Stimulated activated naive CD8-positive, alpha-beta T cell treated with anti-CD3 and anti-CD28 coated beads, Interleukin-15, Interleukin-2, amounts not matched to agents 100 U/mL and 50 U/mL, for 24 hours (primary cell): ENCODE measurements at regions not wholly inside any gene's neighbourhood (a gene's known extent, or its start where the extent isn't known, plus 50 kb on each side); places are given as distances from the start of the nearest gene placed in this dataset.
A peak's percentile ranks its signal among the peaks of the same experiment; 100 is the strongest.
"Not testable (repeated sequence)": the region's sequence is repeated elsewhere in the genome, so short reads cannot be mapped to it uniquely, and the experiment has no call there.

ENCODE experiments used
- ATAC-seq: fragments of 150-1000 bp; cut with Tn5 transposase; one replicate; pipeline ENCODE4 v1.10.0; 2021
- DNase-seq: peaks from one replicate; pipeline ENCODE4 v3.0.0; 2021

- ATAC-seq (no peak), DNase-seq (no peak)
Observed at GRCh38 chr3:17832016-17832415, 89.6 kb upstream of the TBC1D5 start.

- DNase-seq (no peak), ATAC-seq (no peak)
Observed at GRCh38 chr3:17831366-17831765, 88.9 kb upstream of the TBC1D5 start.

GRCh38 chr3:17830788-17831187 lies 88.4 kb upstream of the TBC1D5 start:
- DNase-seq (no peak), ATAC-seq (no peak)

- DNase-seq (no peak), ATAC-seq (no peak)
Observed at GRCh38 chr3:17828388-17828787, 86.0 kb upstream of the TBC1D5 start.

- DNase-seq (no peak), ATAC-seq (no peak)
Observed at GRCh38 chr3:17825298-17825697, 82.9 kb upstream of the TBC1D5 start.

GRCh38 chr3:17823816-17824215 lies 81.4 kb upstream of the TBC1D5 start:
- no peak for ATAC-seq
- DNase-seq: no peak

GRCh38 chr3:17823036-17823435 lies 80.6 kb upstream of the TBC1D5 start:
- ATAC-seq (no peak), DNase-seq (no peak)

GRCh38 chr3:17820704-17821103 lies 78.3 kb upstream of the TBC1D5 start:
- ATAC-seq (no peak), DNase-seq (no peak)

- no peak for ATAC-seq
- no peak for DNase-seq
Observed at GRCh38 chr3:17820275-17820674, 77.8 kb upstream of the TBC1D5 start.

GRCh38 chr3:17817973-17818372 lies 75.5 kb upstream of the TBC1D5 start:
- not testable (repeated sequence) for ATAC-seq, DNase-seq

GRCh38 chr3:17817545-17817944 lies 75.1 kb upstream of the TBC1D5 start:
- ATAC-seq (no peak), DNase-seq (no peak)

- not testable (repeated sequence) for DNase-seq, ATAC-seq
Observed at GRCh38 chr3:17816839-17817238, 74.4 kb upstream of the TBC1D5 start.

- DNase-seq, ATAC-seq: not testable (repeated sequence)
Observed at GRCh38 chr3:17812328-17812727, 69.9 kb upstream of the TBC1D5 start.

- no peak for DNase-seq
- no peak for ATAC-seq
Observed at GRCh38 chr3:17811646-17812045, 69.2 kb upstream of the TBC1D5 start.

GRCh38 chr3:17810759-17811158 lies 68.3 kb upstream of the TBC1D5 start:
- ATAC-seq (peak; percentile 17), DNase-seq (no peak)

GRCh38 chr3:17808994-17809393 lies 66.6 kb upstream of the TBC1D5 start:
- ATAC-seq (no peak), DNase-seq (no peak)

GRCh38 chr3:17806876-17807275 lies 64.4 kb upstream of the TBC1D5 start:
- DNase-seq (no peak), ATAC-seq (no peak)

- ATAC-seq (peak; percentile 63), DNase-seq (no peak)
Observed at GRCh38 chr3:17806201-17806600, 63.8 kb upstream of the TBC1D5 start.

- no peak for ATAC-seq
- DNase-seq: no peak
Observed at GRCh38 chr3:17805461-17805940, 63.1 kb upstream of the TBC1D5 start.

GRCh38 chr3:17802950-17803349 lies 60.5 kb upstream of the TBC1D5 start:
- no peak for ATAC-seq
- DNase-seq: no peak

- ATAC-seq (no peak), DNase-seq (no peak)
Observed at GRCh38 chr3:17801131-17801530, 58.7 kb upstream of the TBC1D5 start.

- no peak for DNase-seq
- no peak for ATAC-seq
Observed at GRCh38 chr3:17800232-17800631, 57.8 kb upstream of the TBC1D5 start.

GRCh38 chr3:17799312-17799711 lies 56.9 kb upstream of the TBC1D5 start:
- ATAC-seq: no peak

GRCh38 chr3:17798000-17798399 lies 55.6 kb upstream of the TBC1D5 start:
- ATAC-seq (no peak), DNase-seq (no peak)

More at GRCh38 chr3:17799312-17799711, 56.9 kb upstream of the TBC1D5 start:
- DNase-seq: no peak

GRCh38 chr3:17795711-17796110 lies 53.3 kb upstream of the TBC1D5 start:
- DNase-seq (no peak), ATAC-seq (no peak)
